Endothelial cell (in vitro differentiated cells): ENCODE measurements at regions not wholly inside any gene's neighbourhood (a gene's known extent, or its start where the extent isn't known, plus 50 kb on each side); places are given as distances from the start of the nearest gene placed in this dataset.

Experiments used
- DNase-seq: peaks from one replicate; pipeline ENCODE4 v3.0.0; 2021; ENCODE audit warnings: low spot score
- H3K27ac Mint-ChIP-seq: one replicate; pipeline ENCODE4 v1.8.0; 2021; ENCODE audit warnings: mixed read lengths, inconsistent platforms; ENCODE audit not compliant: unreplicated experiment
- H3K27me3 Mint-ChIP-seq: one replicate; pipeline ENCODE4 v1.8.0; 2021; ENCODE audit warnings: mild to moderate bottlenecking, moderate library complexity, mixed read lengths, inconsistent platforms; ENCODE audit not compliant: unreplicated experiment
- H3K36me3 Mint-ChIP-seq: one replicate; pipeline ENCODE4 v1.8.0; 2021; ENCODE audit warnings: mild to moderate bottlenecking, low read depth, mixed read lengths, inconsistent platforms; ENCODE audit not compliant: unreplicated experiment
- H3K4me1 Mint-ChIP-seq: one replicate; pipeline ENCODE4 v1.8.0; 2021; ENCODE audit warnings: mild to moderate bottlenecking, mixed read lengths, inconsistent platforms; ENCODE audit not compliant: unreplicated experiment
- H3K4me3 Mint-ChIP-seq: one replicate; pipeline ENCODE4 v1.8.0; 2021; ENCODE audit warnings: mild to moderate bottlenecking, mixed read lengths, inconsistent platforms; ENCODE audit not compliant: unreplicated experiment
- H3K9me3 Mint-ChIP-seq: one replicate; pipeline ENCODE4 v1.8.0; 2021; ENCODE audit warnings: mixed read lengths, inconsistent platforms; ENCODE audit not compliant: unreplicated experiment
- CTCF ChIP-seq: fragments of 200-600 bp; sonication (generic); IDR thresholded peaks from one replicate; pipeline ENCODE4 v1.5.0; 2021; ENCODE audit warnings: antibody characterized with exemption; ENCODE audit not compliant: unreplicated experiment

- H3K27me3 Mint-ChIP-seq = no peaks in the 10 kb centered on the region
- DNase-seq = no peak
- no peaks in the 10 kb centered on the region for H3K4me1 Mint-ChIP-seq
- TF ChIP-seq CTCF = no peak
- no peak overlapping the region for H3K27ac Mint-ChIP-seq
- H3K36me3 Mint-ChIP-seq = no peaks in the 10 kb centered on the region
- H3K9me3 Mint-ChIP-seq = no peaks in the 10 kb centered on the region
- H3K4me3 Mint-ChIP-seq = no peak overlapping the region
Measured at GRCh38 chr5:60354311-60354710, 345.7 kb downstream of the DEPDC1B start.

GRCh38 chr5:60352992-60353599 lies 346.9 kb downstream of the DEPDC1B start:
- no peaks in the 10 kb centered on the region for H3K9me3 Mint-ChIP-seq
- DNase-seq = no peak
- no peaks in the 10 kb centered on the region for H3K4me1 Mint-ChIP-seq
- TF ChIP-seq CTCF = no peak
- no peaks in the 10 kb centered on the region for H3K27me3 Mint-ChIP-seq
- no peaks in the 10 kb centered on the region for H3K36me3 Mint-ChIP-seq
- no peak overlapping the region for H3K27ac Mint-ChIP-seq
- H3K4me3 Mint-ChIP-seq = no peak overlapping the region

- Mint-ChIP-seq H3K4me1 (no peaks in the 10 kb centered on the region), H3K36me3 (no peaks in the 10 kb centered on the region), H3K27me3 (no peaks in the 10 kb centered on the region), H3K27ac (no peak overlapping the region), H3K4me3 (no peak overlapping the region), H3K9me3 (no peaks in the 10 kb centered on the region)
- no peak for TF ChIP-seq CTCF
- no peak for DNase-seq
Measured at GRCh38 chr5:60350794-60351193, 349.2 kb downstream of the DEPDC1B start.

- H3K4me3 Mint-ChIP-seq = no peak overlapping the region
- H3K27me3 Mint-ChIP-seq = no peaks in the 10 kb centered on the region
- no peaks in the 10 kb centered on the region for H3K9me3 Mint-ChIP-seq
- H3K27ac Mint-ChIP-seq = no peak overlapping the region
- no peak for DNase-seq
- H3K36me3 Mint-ChIP-seq = no peaks in the 10 kb centered on the region
- no peak for TF ChIP-seq CTCF
- no peaks in the 10 kb centered on the region for H3K4me1 Mint-ChIP-seq
Measured at GRCh38 chr5:60349891-60350415, 350.0 kb downstream of the DEPDC1B start.

GRCh38 chr5:60346393-60346792 lies 353.6 kb downstream of the DEPDC1B start:
- TF ChIP-seq CTCF = no peak
- H3K27me3 Mint-ChIP-seq = no peaks in the 10 kb centered on the region

More at GRCh38 chr5:60346393-60346792, 353.6 kb downstream of the DEPDC1B start:
- no peak for DNase-seq
- Mint-ChIP-seq H3K36me3 (no peaks in the 10 kb centered on the region), H3K27ac (no peak overlapping the region), H3K9me3 (no peaks in the 10 kb centered on the region), H3K4me3 (no peak overlapping the region), H3K4me1 (no peaks in the 10 kb centered on the region)
